ENCODE measurements at regions not wholly inside any gene's neighbourhood (a gene's known extent, or its start where the extent isn't known, plus 50 kb on each side); places are given as distances from the start of the nearest gene placed in this dataset.

DNA sequence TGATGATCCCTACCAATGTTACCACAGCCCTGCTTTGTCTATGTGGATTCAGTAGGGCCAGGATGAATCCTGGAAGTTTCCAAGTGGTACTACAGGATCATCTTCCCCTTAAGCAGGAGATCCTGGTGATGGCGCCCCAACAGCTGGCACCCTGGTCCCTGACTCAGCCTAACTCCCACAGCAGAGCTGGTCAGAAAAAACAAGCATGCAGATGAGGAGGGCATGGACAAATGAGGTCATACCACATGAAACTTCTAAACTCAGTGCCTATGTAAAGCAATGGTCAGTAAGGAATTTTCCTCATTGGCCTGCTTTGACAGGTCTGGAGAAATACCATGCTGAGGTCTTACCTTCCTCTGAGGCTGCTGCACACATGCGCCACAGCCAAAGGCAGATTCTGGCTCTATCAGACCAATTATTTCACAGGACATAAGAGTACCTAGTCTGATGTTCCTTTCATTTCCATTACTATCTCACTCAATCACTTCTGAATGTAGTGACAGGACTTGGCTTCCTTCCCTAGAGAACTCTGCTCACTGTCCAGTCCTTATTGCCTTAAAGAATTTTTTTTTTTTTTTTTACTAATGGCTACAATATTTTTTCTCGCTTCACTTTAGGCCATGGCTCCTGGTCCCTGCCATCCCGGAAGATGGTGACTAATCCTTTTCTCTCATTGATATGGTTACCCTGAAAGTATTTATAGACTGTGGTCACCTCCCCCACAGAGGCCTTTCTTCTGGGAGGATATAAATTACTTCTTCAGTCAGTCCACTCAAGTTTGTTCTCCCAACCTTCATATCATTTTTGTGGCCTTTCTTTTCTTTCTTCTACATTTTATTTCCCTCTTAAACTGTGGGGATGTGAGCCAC, 525.2 kb upstream of the PSMD7 start:
- H3K27ac ChIP-seq (ENCODE audit: low read length) = no peak overlapping the region
- in situ Hi-C loops (cut with HindIII; ENCODE audit: low pct_unique_long_range_greater_than_20kb, low sequenced_read_pairs) = no loop called here
- no peaks in the 10 kb centered on the region for H3K36me3 ChIP-seq (ENCODE audit: control insufficient read depth, insufficient read depth, low read length)
- ATAC-seq (no peak), DNase-seq (ENCODE audit: low read depth, low spot score) (no peak)
- H3K27me3 ChIP-seq (ENCODE audit: control insufficient read depth, insufficient read depth, low read length) = no peaks in the 10 kb centered on the region
- CTCF ChIA-PET = no interaction called here
- H3K9me3 ChIP-seq (ENCODE audit: control insufficient read depth, insufficient read depth, low read depth, low read length) = no peaks in the 10 kb centered on the region
- H3K4me1 ChIP-seq (ENCODE audit: control insufficient read depth, insufficient read depth, low read length) = no peaks in the 10 kb centered on the region
- intact Hi-C loops (cut with micrococcal nuclease; ENCODE audit: unreplicated experiment) = no loop called here
- TF ChIP-seq, protein P1, sequence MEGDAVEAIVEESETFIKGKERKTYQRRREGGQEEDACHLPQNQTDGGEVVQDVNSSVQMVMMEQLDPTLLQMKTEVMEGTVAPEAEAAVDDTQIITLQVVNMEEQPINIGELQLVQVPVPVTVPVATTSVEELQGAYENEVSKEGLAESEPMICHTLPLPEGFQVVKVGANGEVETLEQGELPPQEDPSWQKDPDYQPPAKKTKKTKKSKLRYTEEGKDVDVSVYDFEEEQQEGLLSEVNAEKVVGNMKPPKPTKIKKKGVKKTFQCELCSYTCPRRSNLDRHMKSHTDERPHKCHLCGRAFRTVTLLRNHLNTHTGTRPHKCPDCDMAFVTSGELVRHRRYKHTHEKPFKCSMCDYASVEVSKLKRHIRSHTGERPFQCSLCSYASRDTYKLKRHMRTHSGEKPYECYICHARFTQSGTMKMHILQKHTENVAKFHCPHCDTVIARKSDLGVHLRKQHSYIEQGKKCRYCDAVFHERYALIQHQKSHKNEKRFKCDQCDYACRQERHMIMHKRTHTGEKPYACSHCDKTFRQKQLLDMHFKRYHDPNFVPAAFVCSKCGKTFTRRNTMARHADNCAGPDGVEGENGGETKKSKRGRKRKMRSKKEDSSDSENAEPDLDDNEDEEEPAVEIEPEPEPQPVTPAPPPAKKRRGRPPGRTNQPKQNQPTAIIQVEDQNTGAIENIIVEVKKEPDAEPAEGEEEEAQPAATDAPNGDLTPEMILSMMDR (IDR thresholded peaks at IDR 0.05) = no peak
- no peak overlapping the region for H3K4me3 ChIP-seq (ENCODE audit: low read depth in 2 of 2, low read length in 2 of 2)
- BruUV-seq (replicated peaks) = no TSS peak
- POLR2A ChIA-PET = no interaction called here

DNA sequence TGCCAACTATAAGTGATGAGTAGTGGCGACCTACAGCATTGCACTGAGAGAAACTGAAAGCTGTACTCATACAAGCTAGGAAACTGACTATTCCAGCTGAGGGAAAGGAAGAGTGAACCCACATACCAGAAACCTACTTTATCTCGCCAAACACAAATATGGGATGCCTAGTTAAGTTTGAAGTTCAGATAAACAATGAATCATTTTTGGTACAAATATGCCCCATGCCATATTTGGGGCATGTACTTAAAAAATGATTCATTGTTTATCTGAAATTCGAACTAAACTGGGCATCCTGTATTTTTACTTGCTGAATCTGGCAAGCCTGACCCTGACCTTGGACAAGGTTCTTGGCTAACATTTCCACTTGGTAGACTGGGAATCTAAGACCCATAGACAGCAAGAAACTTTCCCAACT, 527.8 kb upstream of the PSMD7 start:
- ChIA-PET CTCF (no interaction called here), POLR2A (no interaction called here)
- H3K27ac ChIP-seq (ENCODE audit: low read length) = no peak overlapping the region

More for the DNA sequence above, 527.8 kb upstream of the PSMD7 start:
- Histone ChIP-seq H3K4me3 (ENCODE audit: low read depth in 2 of 2, low read length in 2 of 2) (no peak overlapping the region), H3K9me3 (ENCODE audit: control insufficient read depth, insufficient read depth, low read depth, low read length) (no peaks in the 10 kb centered on the region), H3K27me3 (ENCODE audit: control insufficient read depth, insufficient read depth, low read length) (no peaks in the 10 kb centered on the region), H3K4me1 (ENCODE audit: control insufficient read depth, insufficient read depth, low read length) (no peaks in the 10 kb centered on the region), H3K36me3 (ENCODE audit: control insufficient read depth, insufficient read depth, low read length) (no peaks in the 10 kb centered on the region)
- DNase-seq (ENCODE audit: low read depth, low spot score) (no peak), ATAC-seq (no peak)
- intact Hi-C loops (cut with micrococcal nuclease; ENCODE audit: unreplicated experiment) = no loop called here
- BruUV-seq (replicated peaks) = no TSS peak
- no peak for TF ChIP-seq SIN3A (IDR thresholded peaks at IDR 0.05; ENCODE audit: borderline replicate concordance, insufficient read depth, low read depth, low read length)
- TF ChIP-seq, protein P1 (IDR thresholded peaks at IDR 0.05) = no peak
- TF ChIP-seq, protein P2, sequence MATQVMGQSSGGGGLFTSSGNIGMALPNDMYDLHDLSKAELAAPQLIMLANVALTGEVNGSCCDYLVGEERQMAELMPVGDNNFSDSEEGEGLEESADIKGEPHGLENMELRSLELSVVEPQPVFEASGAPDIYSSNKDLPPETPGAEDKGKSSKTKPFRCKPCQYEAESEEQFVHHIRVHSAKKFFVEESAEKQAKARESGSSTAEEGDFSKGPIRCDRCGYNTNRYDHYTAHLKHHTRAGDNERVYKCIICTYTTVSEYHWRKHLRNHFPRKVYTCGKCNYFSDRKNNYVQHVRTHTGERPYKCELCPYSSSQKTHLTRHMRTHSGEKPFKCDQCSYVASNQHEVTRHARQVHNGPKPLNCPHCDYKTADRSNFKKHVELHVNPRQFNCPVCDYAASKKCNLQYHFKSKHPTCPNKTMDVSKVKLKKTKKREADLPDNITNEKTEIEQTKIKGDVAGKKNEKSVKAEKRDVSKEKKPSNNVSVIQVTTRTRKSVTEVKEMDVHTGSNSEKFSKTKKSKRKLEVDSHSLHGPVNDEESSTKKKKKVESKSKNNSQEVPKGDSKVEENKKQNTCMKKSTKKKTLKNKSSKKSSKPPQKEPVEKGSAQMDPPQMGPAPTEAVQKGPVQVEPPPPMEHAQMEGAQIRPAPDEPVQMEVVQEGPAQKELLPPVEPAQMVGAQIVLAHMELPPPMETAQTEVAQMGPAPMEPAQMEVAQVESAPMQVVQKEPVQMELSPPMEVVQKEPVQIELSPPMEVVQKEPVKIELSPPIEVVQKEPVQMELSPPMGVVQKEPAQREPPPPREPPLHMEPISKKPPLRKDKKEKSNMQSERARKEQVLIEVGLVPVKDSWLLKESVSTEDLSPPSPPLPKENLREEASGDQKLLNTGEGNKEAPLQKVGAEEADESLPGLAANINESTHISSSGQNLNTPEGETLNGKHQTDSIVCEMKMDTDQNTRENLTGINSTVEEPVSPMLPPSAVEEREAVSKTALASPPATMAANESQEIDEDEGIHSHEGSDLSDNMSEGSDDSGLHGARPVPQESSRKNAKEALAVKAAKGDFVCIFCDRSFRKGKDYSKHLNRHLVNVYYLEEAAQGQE (IDR thresholded peaks at IDR 0.05; ENCODE audit: insufficient read depth in 1 of 2, low read depth in 2 of 2, low read length in 1 of 2) = no peak
- TF ChIP-seq TCF7L2 (IDR thresholded peaks at IDR 0.05; ENCODE audit: low read depth, low read length) = no peak
- TF ChIP-seq POLR2AphosphoS5 (IDR thresholded peaks at IDR 0.05; ENCODE audit: low read depth, low read length) = no peak
- in situ Hi-C loops (cut with HindIII; ENCODE audit: low pct_unique_long_range_greater_than_20kb, low sequenced_read_pairs) = no loop called here

Data from Panc1 (cell line).